NCI-H748 (cell line): ENCODE measurements at regions not wholly inside any gene's neighbourhood (a gene's known extent, or its start where the extent isn't known, plus 50 kb on each side); places are given as distances from the start of the nearest gene placed in this dataset.

Experiments
- DNase-seq: peaks from one replicate; lab custom pipeline; 2025; ENCODE audit not compliant: unreplicated experiment; lab: John Stamatoyannopoulos, UW

GRCh38 chr4:185966997-185967775 lies 101.8 kb upstream of the TLR3 start:
- no peak for DNase-seq

- DNase-seq: no peak
Measured at GRCh38 chr4:185969657-185970056, 99.3 kb upstream of the TLR3 start.

GRCh38 chr4:185987961-185988627 lies 80.9 kb upstream of the TLR3 start:
- DNase-seq: no peak

- DNase-seq: no peak
Measured at GRCh38 chr4:185991770-185992169, 77.2 kb upstream of the TLR3 start.

GRCh38 chr4:185992585-185992984 lies 76.4 kb upstream of the TLR3 start:
- DNase-seq: no peak

GRCh38 chr4:185993328-185993973 lies 75.5 kb upstream of the TLR3 start:
- no peak for DNase-seq

GRCh38 chr4:185994750-185995149 lies 74.2 kb upstream of the TLR3 start:
- DNase-seq: no peak

GRCh38 chr4:185995665-185996064 lies 73.3 kb upstream of the TLR3 start:
- no peak for DNase-seq

- DNase-seq: no peak
Measured at GRCh38 chr4:185997296-185997695, 71.7 kb upstream of the TLR3 start.

- DNase-seq: peak; percentile 1
Measured at GRCh38 chr4:185998791-185999190, 70.2 kb upstream of the TLR3 start.

GRCh38 chr4:185999207-185999606 lies 69.7 kb upstream of the TLR3 start:
- DNase-seq: no peak

GRCh38 chr4:186002853-186003252 lies 66.1 kb upstream of the TLR3 start:
- no peak for DNase-seq

- no peak for DNase-seq
Measured at GRCh38 chr4:186003746-186004145, 65.2 kb upstream of the TLR3 start.

GRCh38 chr4:186008057-186008456 lies 60.9 kb upstream of the TLR3 start:
- DNase-seq: no peak

- no peak for DNase-seq
Measured at GRCh38 chr4:186009976-186010375, 59.0 kb upstream of the TLR3 start.

- no peak for DNase-seq
Measured at GRCh38 chr4:186010821-186011220, 58.1 kb upstream of the TLR3 start.

GRCh38 chr4:186012071-186012470 lies 56.9 kb upstream of the TLR3 start:
- DNase-seq: no peak

GRCh38 chr4:186013419-186014186 lies 55.4 kb upstream of the TLR3 start:
- DNase-seq: no peak

GRCh38 chr4:186015212-186015817 lies 53.6 kb upstream of the TLR3 start:
- DNase-seq: peak; percentile 6

- no peak for DNase-seq
Measured at GRCh38 chr4:186016796-186017195, 52.2 kb upstream of the TLR3 start.

GRCh38 chr4:186017801-186018200 lies 51.2 kb upstream of the TLR3 start:
- no peak for DNase-seq
